LHCN-M2 (cell line): ENCODE measurements at regions not wholly inside any gene's neighbourhood (a gene's known extent, or its start where the extent isn't known, plus 50 kb on each side); places are given as distances from the start of the nearest gene placed in this dataset.

Experiments used
- DNase-seq: peaks from one replicate; pipeline ENCODE4 v3.0.0-alpha.2; 2012; ENCODE audit warnings: low read depth

- DNase-seq, result no peak
Observed at GRCh38 chr4:10983885-10984640, 299.5 kb upstream of the CLNK start.

GRCh38 chr4:10983268-10983667 is 298.7 kb upstream of the CLNK start:
- peak; percentile 5 for DNase-seq

GRCh38 chr4:10982305-10982704 is 297.7 kb upstream of the CLNK start:
- no peak for DNase-seq

- DNase-seq, result no peak
Observed at GRCh38 chr4:10981576-10981975, 297.0 kb upstream of the CLNK start.

GRCh38 chr4:10981096-10981495 is 296.5 kb upstream of the CLNK start:
- DNase-seq, result no peak

- DNase-seq, result no peak
Observed at GRCh38 chr4:10979032-10979431, 294.5 kb upstream of the CLNK start.

- no peak for DNase-seq
Observed at GRCh38 chr4:10977534-10977933, 293.0 kb upstream of the CLNK start.

- peak; percentile 13 for DNase-seq
Observed at GRCh38 chr4:10974371-10974770, 289.8 kb upstream of the CLNK start.

- DNase-seq, result no peak
Observed at GRCh38 chr4:10973686-10974085, 289.1 kb upstream of the CLNK start.

GRCh38 chr4:10971800-10972401 is 287.3 kb upstream of the CLNK start:
- DNase-seq, result peak; percentile 43

GRCh38 chr4:10965196-10965595 is 280.6 kb upstream of the CLNK start:
- DNase-seq, result no peak

- no peak for DNase-seq
Observed at GRCh38 chr4:10963958-10964703, 279.6 kb upstream of the CLNK start.

GRCh38 chr4:10963241-10963640 is 278.7 kb upstream of the CLNK start:
- no peak for DNase-seq

- no peak for DNase-seq
Observed at GRCh38 chr4:10962246-10962645, 277.7 kb upstream of the CLNK start.

GRCh38 chr4:10960389-10960788 is 275.8 kb upstream of the CLNK start:
- no peak for DNase-seq

- DNase-seq, result no peak
Observed at GRCh38 chr4:10959586-10959985, 275.0 kb upstream of the CLNK start.

- no peak for DNase-seq
Observed at GRCh38 chr4:10958226-10958856, 273.8 kb upstream of the CLNK start.

GRCh38 chr4:10951306-10951705 is 266.7 kb upstream of the CLNK start:
- DNase-seq, result peak; percentile 61

GRCh38 chr4:10949039-10949733 is 264.6 kb upstream of the CLNK start:
- no peak for DNase-seq

GRCh38 chr4:10947898-10948297 is 263.3 kb upstream of the CLNK start:
- DNase-seq, result no peak

GRCh38 chr4:10944321-10944720 is 259.8 kb upstream of the CLNK start:
- DNase-seq, result no peak

GRCh38 chr4:10942156-10942555 is 257.6 kb upstream of the CLNK start:
- DNase-seq, result peak; percentile 52
